ENCODE measurements at regions not wholly inside any gene's neighbourhood (a gene's known extent, or its start where the extent isn't known, plus 50 kb on each side); places are given as distances from the start of the nearest gene placed in this dataset.

- TF ChIP-seq CTCF (conservative IDR thresholded peaks at IDR 0.05; ENCODE audit: low read depth, low read length), result no peak
- TF ChIP-seq EZH2 (IDR thresholded peaks at IDR 0.05; ENCODE audit: borderline replicate concordance, low read depth, low read length, poor library complexity, severe bottlenecking), result no peak
Observed at GRCh38 chr13:90630716-90631115, 716.8 kb upstream of the MIR17HG start.

Data from A673 (cell line).